ENCODE measurements at regions not wholly inside any gene's neighbourhood (a gene's known extent, or its start where the extent isn't known, plus 50 kb on each side); places are given as distances from the start of the nearest gene placed in this dataset.

GRCh38 chr7:80991654-80992053, 72.8 kb upstream of the SEMA3C start:
- no peak for DNase-seq (ENCODE audit: low read depth in 3 of 3)

- DNase-seq (ENCODE audit: low read depth in 3 of 3) = no peak
Observed at GRCh38 chr7:80984619-80985018, 65.8 kb upstream of the SEMA3C start.

GRCh38 chr7:80981405-80981804, 62.6 kb upstream of the SEMA3C start:
- no peak for DNase-seq (ENCODE audit: low read depth in 3 of 3)

GRCh38 chr7:80977751-80978150, 58.9 kb upstream of the SEMA3C start:
- DNase-seq (ENCODE audit: low read depth in 3 of 3) = no peak

- no peak for DNase-seq (ENCODE audit: low read depth in 3 of 3)
Observed at GRCh38 chr7:80974396-80975358, 55.8 kb upstream of the SEMA3C start.

- no peak for DNase-seq (ENCODE audit: low read depth in 3 of 3)
Observed at GRCh38 chr7:80971225-80971624, 52.4 kb upstream of the SEMA3C start.
